Osteoblast (primary cell): ENCODE measurements at regions not wholly inside any gene's neighbourhood (a gene's known extent, or its start where the extent isn't known, plus 50 kb on each side); places are given as distances from the start of the nearest gene placed in this dataset.

Experiments
- DNase-seq: peaks from one replicate; pipeline ENCODE4 v3.0.0; 2011; ENCODE audit warnings: low spot score, mixed read lengths; ENCODE audit not compliant: insufficient read length; ENCODE audit errors: missing footprints
- H2AFZ ChIP-seq: 2 replicates; pipeline ENCODE4 v1.6.0; 2011; ENCODE audit warnings: mild to moderate bottlenecking, low read length
- H3K27ac ChIP-seq: 2 replicates; pipeline ENCODE4 v1.5.1; 2011; ENCODE audit warnings: mild to moderate bottlenecking, low read depth, low read length, moderate library complexity
- H3K27me3 ChIP-seq: 2 replicates; pipeline ENCODE4 v1.6.0; 2012; ENCODE audit warnings: mild to moderate bottlenecking, control low read depth, inconsistent platforms, low read length, moderate library complexity; ENCODE audit not compliant: insufficient read depth
- H3K36me3 ChIP-seq: 2 replicates; pipeline ENCODE4 v1.5.1; 2011; ENCODE audit warnings: mild to moderate bottlenecking, low read length, control low read depth, moderate library complexity; ENCODE audit not compliant: insufficient read depth
- H3K4me1 ChIP-seq: 2 replicates; pipeline ENCODE4 v1.5.1; 2011; ENCODE audit warnings: mild to moderate bottlenecking, low read length, control low read depth, moderate library complexity; ENCODE audit not compliant: insufficient read depth
- H3K4me2 ChIP-seq: 2 replicates; pipeline ENCODE4 v1.6.0; 2011; ENCODE audit warnings: mild to moderate bottlenecking, low read length; ENCODE audit not compliant: insufficient read depth
- H3K4me3 ChIP-seq: fragments of 200-600 bp; sonication (generic); 3 replicates; pipeline ENCODE4 v1.5.1; 2012; ENCODE audit warnings: mild to moderate bottlenecking, low read length, inconsistent platforms; ENCODE audit not compliant: insufficient read depth
- H3K79me2 ChIP-seq: 2 replicates; pipeline ENCODE4 v1.6.0; 2012; ENCODE audit warnings: mild to moderate bottlenecking, low read length, control low read depth, inconsistent platforms; ENCODE audit not compliant: insufficient read depth
- H3K9me3 ChIP-seq: 2 replicates; pipeline ENCODE4 v1.5.1; 2011; ENCODE audit warnings: low read depth, low read length, control low read depth
- H4K20me1 ChIP-seq: 2 replicates; pipeline ENCODE4 v1.6.0; 2012; ENCODE audit warnings: mild to moderate bottlenecking, low read length, control low read depth; ENCODE audit not compliant: insufficient read depth
- TF ChIP-seq, protein P1 (sequence below): IDR thresholded peaks from 2 replicates; pipeline ENCODE4 v1.5.1; 2011; ENCODE audit warnings: mild to moderate bottlenecking, low read depth, low read length, moderate library complexity; ENCODE audit errors: extremely low read depth

DNA sequence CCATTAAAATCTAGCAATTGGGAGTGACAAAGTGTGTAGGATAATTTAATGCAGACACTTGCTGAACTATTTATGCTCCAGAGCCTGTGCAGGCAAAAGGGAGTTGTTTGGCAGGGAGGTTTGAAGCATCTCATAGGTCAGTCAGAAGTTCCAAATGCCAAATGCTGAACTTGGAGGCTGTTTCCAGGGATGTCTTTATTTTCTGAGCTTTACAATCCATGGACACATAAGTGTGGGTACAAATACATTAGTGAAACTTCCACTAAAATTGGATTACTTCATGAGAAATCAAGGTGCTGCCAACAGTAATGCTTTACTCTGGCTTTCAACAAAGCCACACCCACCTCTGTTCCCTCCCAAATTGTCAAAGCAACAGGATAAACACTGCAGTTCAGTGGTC is 422.1 kb upstream of the SETBP1 start:
- Histone ChIP-seq H3K27ac (no peak overlapping the region), H3K79me2 (no peaks in the 10 kb centered on the region), H4K20me1 (no peaks in the 10 kb centered on the region), H3K36me3 (no peaks in the 10 kb centered on the region), H3K27me3 (no peaks in the 10 kb centered on the region), H3K4me2 (no peak overlapping the region), H3K4me1 (no peaks in the 10 kb centered on the region), H3K4me3 (no peak overlapping the region), H3K9me3 (no peaks in the 10 kb centered on the region), H2AFZ (no peak overlapping the region)
- TF ChIP-seq, protein P1, sequence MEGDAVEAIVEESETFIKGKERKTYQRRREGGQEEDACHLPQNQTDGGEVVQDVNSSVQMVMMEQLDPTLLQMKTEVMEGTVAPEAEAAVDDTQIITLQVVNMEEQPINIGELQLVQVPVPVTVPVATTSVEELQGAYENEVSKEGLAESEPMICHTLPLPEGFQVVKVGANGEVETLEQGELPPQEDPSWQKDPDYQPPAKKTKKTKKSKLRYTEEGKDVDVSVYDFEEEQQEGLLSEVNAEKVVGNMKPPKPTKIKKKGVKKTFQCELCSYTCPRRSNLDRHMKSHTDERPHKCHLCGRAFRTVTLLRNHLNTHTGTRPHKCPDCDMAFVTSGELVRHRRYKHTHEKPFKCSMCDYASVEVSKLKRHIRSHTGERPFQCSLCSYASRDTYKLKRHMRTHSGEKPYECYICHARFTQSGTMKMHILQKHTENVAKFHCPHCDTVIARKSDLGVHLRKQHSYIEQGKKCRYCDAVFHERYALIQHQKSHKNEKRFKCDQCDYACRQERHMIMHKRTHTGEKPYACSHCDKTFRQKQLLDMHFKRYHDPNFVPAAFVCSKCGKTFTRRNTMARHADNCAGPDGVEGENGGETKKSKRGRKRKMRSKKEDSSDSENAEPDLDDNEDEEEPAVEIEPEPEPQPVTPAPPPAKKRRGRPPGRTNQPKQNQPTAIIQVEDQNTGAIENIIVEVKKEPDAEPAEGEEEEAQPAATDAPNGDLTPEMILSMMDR = no peak
- no peak for DNase-seq

GRCh38 chr18:44259610-44260009 is 421.1 kb upstream of the SETBP1 start:
- H3K4me1 ChIP-seq = no peaks in the 10 kb centered on the region
- TF ChIP-seq, protein P1 = no peak
- no peak overlapping the region for H3K4me2 ChIP-seq
- DNase-seq = no peak
- no peaks in the 10 kb centered on the region for H3K27me3 ChIP-seq
- no peak overlapping the region for H2AFZ ChIP-seq
- no peak overlapping the region for H3K4me3 ChIP-seq
- H3K9me3 ChIP-seq = no peaks in the 10 kb centered on the region
- no peaks in the 10 kb centered on the region for H3K79me2 ChIP-seq
- H3K36me3 ChIP-seq = no peaks in the 10 kb centered on the region
- H3K27ac ChIP-seq = no peak overlapping the region
- no peaks in the 10 kb centered on the region for H4K20me1 ChIP-seq

DNA sequence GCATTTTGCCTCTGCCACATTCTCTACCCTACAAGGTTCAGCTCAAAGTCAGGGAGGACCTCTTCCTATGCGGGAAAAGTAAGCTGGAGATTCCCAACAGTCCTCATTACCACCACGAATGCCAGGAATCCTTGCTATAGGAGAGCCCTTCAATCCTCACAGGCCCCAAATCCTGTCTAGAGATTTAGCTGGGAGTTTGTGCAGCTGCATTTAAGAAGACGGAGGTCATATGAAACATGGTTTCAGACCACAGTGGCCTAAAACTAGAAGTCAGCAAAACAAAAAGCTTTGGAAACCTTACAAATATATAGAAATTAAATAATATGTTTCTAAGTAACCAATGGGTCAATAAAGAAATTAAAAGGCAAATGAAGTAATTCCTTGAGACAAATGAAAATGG is 415.3 kb upstream of the SETBP1 start:
- H3K79me2 ChIP-seq = no peaks in the 10 kb centered on the region
- no peaks in the 10 kb centered on the region for H3K9me3 ChIP-seq
- TF ChIP-seq, protein P1 = no peak
- no peak overlapping the region for H2AFZ ChIP-seq
- H3K27ac ChIP-seq = no peak overlapping the region
- no peaks in the 10 kb centered on the region for H3K36me3 ChIP-seq
- H3K4me3 ChIP-seq = no peak overlapping the region
- H4K20me1 ChIP-seq = no peaks in the 10 kb centered on the region
- H3K27me3 ChIP-seq = no peaks in the 10 kb centered on the region
- no peak for DNase-seq
- H3K4me2 ChIP-seq = no peak overlapping the region
- no peaks in the 10 kb centered on the region for H3K4me1 ChIP-seq

DNA sequence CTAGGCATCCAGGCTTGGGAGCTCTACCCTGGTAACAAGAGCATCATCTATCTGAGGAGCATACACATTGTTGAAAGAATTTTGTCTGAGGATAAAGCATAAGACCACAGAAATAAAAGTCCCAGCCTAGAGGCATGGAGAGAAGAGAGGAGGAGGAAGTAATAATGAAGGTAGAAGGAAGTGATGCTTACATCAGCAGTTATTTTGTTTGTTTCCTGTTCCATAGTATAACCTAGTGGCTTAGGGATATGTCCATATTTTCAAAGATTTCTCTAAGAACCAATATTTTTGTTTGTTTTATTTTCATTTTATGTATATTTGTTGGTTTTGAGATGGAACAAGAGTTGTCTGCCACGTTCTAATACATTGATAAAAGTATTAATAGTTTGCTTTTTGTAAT is 407.4 kb upstream of the SETBP1 start:
- TF ChIP-seq, protein P1 = no peak
- no peak overlapping the region for H3K27ac ChIP-seq
- H3K4me1 ChIP-seq = no peaks in the 10 kb centered on the region
- no peaks in the 10 kb centered on the region for H3K9me3 ChIP-seq
- H3K4me2 ChIP-seq = no peak overlapping the region
- no peaks in the 10 kb centered on the region for H4K20me1 ChIP-seq
- H3K27me3 ChIP-seq = no peaks in the 10 kb centered on the region
- no peak for DNase-seq
- H2AFZ ChIP-seq = no peak overlapping the region
- H3K4me3 ChIP-seq = no peak overlapping the region
- H3K79me2 ChIP-seq = no peaks in the 10 kb centered on the region
- H3K36me3 ChIP-seq = no peaks in the 10 kb centered on the region
